Naive thymus-derived CD8-positive, alpha-beta T cell (primary cell): ENCODE measurements at regions not wholly inside any gene's neighbourhood (a gene's known extent, or its start where the extent isn't known, plus 50 kb on each side); places are given as distances from the start of the nearest gene placed in this dataset.
"Not testable (repeated sequence)": the region's sequence is repeated elsewhere in the genome, so short reads cannot be mapped to it uniquely, and the experiment has no call there.

Source experiments
- ATAC-seq, 2 donors: fragments of 150-1000 bp; cut with Tn5 transposase in 1 of 2; sonication (Bioruptor Pico), chemical (Tn5 transposase) in 1 of 2; 1 replicate in 1 of 2; 2 replicates in 1 of 2; pipeline ENCODE4 v1.10.0; 2021; ENCODE audit warnings: mild to moderate bottlenecking in 2 of 2, moderate library complexity in 2 of 2
- POLR2A ChIA-PET: fragments of 350-600 bp; sonication (Branson Sonifier 250); formaldehyde crosslinking; loops from one replicate; lab custom pipeline; 2021; ENCODE audit warnings: antibody characterized with exemption; lab: Charles Lee
- DNase-seq, 10 donors: peaks; one replicate each; pipeline versions ENCODE4 v3.0.0 to v3.0.0-alpha.2; 2020 to 2022
- H3K27ac Mint-ChIP-seq, 10 donors: one replicate each; pipeline ENCODE4 v1.8.0; 2020 to 2022; ENCODE audit warnings: mild to moderate bottlenecking in 10 of 10, mixed read lengths in 10 of 10, moderate library complexity in 4 of 10, inconsistent platforms in 1 of 10
- H3K27me3 Mint-ChIP-seq, 5 donors: one replicate each; pipeline ENCODE4 v1.8.0; 2021 to 2022; ENCODE audit warnings: mixed read lengths in 5 of 5
- H3K36me3 Mint-ChIP-seq, 3 donors: one replicate each; pipeline ENCODE4 v1.8.0; 2020 to 2022; ENCODE audit warnings: mixed read lengths in 3 of 3, mild to moderate bottlenecking in 2 of 3, inconsistent platforms in 1 of 3
- H3K4me1 Mint-ChIP-seq, 4 donors: one replicate each; pipeline ENCODE4 v1.8.0; 2021 to 2022; ENCODE audit warnings: mixed read lengths in 4 of 4
- H3K4me3 Mint-ChIP-seq, 10 donors: one replicate each; pipeline ENCODE4 v1.8.0; 2020 to 2022; ENCODE audit warnings: mild to moderate bottlenecking in 10 of 10, mixed read lengths in 10 of 10, moderate library complexity in 6 of 10, inconsistent platforms in 1 of 10
- H3K9me3 Mint-ChIP-seq, 9 donors: one replicate each; pipeline ENCODE4 v1.8.0; 2020 to 2022; ENCODE audit warnings: mixed read lengths in 9 of 9, mild to moderate bottlenecking in 3 of 9, inconsistent platforms in 1 of 9, moderate library complexity in 1 of 9

GRCh38 chr6:26276841-26277648 is 88.0 kb upstream of the BTN3A2 start:
- POLR2A ChIA-PET = interaction anchor here (0.6 to 7.9 kb wide), 8 partner anchors 7 to 1990 kb away, joined by 3 to 271 read pairs (median 40); partner anchors contain the start of gene ZSCAN26
- ATAC-seq (no peak), DNase-seq (no peak)
- Mint-ChIP-seq H3K4me3 (no peak overlapping the region), H3K4me1 (peaks cover under 1 to 8% (median 3%) of the 10 kb centered on the region in 4 donors), H3K27ac (peak overlapping the region in 1 of 10 donors; percentile 11), H3K27me3 (no peaks in the 10 kb centered on the region), H3K36me3 (peaks cover 0 to 10% (median 7%) of the 10 kb centered on the region in 3 donors), H3K9me3 (no peaks in the 10 kb centered on the region)

GRCh38 chr6:26278536-26278935 is 86.5 kb upstream of the BTN3A2 start:
- no peak for ATAC-seq
- H3K4me1 Mint-ChIP-seq = peaks cover 10 to 20% (median 14%) of the 10 kb centered on the region in 4 donors

DNA sequence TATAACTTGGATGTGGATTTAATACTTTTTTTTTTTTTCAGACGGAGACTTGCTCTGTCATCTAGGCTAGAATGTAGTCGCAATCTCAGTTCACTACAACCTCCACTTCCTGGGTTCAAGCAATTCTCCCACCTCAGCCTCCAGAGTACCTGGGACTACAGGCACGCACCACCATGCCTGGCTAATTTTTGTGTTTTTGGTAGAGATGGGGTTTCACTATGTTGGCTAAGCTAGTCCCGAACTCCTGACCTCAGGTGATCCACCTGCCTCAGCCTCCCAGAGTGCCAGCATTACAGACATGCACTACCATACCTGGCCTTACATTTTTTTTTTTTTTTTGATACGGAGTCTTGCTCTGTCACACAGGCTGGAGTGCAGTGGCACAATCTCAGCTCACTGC is 85.6 kb upstream of the BTN3A2 start:
- POLR2A ChIA-PET = interaction anchor here (1.5 kb wide), 1 partner anchor 63 kb away, joined by 4 read pairs; a partner anchor contains a TSS
- peaks cover 0 to 12% (median 10%) of the 10 kb centered on the region in 3 donors for H3K36me3 Mint-ChIP-seq
- ATAC-seq, H3K27ac Mint-ChIP-seq, DNase-seq, H3K27me3 Mint-ChIP-seq, H3K4me3 Mint-ChIP-seq, H3K9me3 Mint-ChIP-seq: not testable (repeated sequence)
- H3K4me1 Mint-ChIP-seq = peaks cover 10 to 26% (median 18%) of the 10 kb centered on the region in 4 donors

More at GRCh38 chr6:26278536-26278935, 86.5 kb upstream of the BTN3A2 start:
- Mint-ChIP-seq H3K27me3 (no peaks in the 10 kb centered on the region), H3K4me3 (no peak overlapping the region), H3K36me3 (peaks cover 0 to 12% (median 10%) of the 10 kb centered on the region in 3 donors), H3K27ac (no peak overlapping the region), H3K9me3 (no peaks in the 10 kb centered on the region)
- POLR2A ChIA-PET = interaction anchor here (1.2 to 1.5 kb wide), 2 partner anchors 38 to 62 kb away, joined by 4 read pairs; a partner anchor contains a TSS
- no peak for DNase-seq

DNA sequence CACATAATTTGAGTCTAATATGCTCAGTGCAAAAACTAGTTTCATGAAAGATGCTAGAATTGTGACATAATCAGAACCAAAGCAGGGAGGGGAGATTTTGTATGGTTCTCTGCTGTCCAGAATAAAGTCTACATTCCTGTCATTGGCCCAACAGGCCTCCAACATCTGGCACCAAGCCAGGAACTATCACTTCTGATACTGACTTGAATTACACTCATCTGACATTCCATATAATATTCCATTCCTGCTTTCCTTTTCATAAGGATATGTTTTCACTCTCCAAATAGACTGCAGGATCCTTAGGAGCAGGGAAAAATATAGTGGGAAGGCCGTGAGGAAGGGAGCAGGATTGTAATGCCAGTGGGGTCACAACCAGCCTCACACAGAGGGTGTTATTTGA is 84.6 kb upstream of the BTN3A2 start:
- H3K27ac Mint-ChIP-seq = peak overlapping the region in 1 of 10 donors; percentile 40
- POLR2A ChIA-PET = interaction anchor here (0.8 to 1.4 kb wide), 4 partner anchors 29 to 98 kb away, joined by 3 to 4 read pairs (median 3); a partner anchor contains a TSS

GRCh38 chr6:26284537-26285142 is 80.4 kb upstream of the BTN3A2 start:
- Mint-ChIP-seq H3K4me1 (peaks cover 19 to 36% (median 29%) of the 10 kb centered on the region in 4 donors), H3K9me3 (peaks cover 0 to 6% (median 3%) of the 10 kb centered on the region in 9 donors), H3K27ac (peak overlapping the region; percentile 95 to 100 (median 98)), H3K4me3 (peak overlapping the region; percentile 84 to 96 (median 91)), H3K36me3 (peaks cover 0 to 18% (median 13%) of the 10 kb centered on the region in 3 donors), H3K27me3 (peaks cover 0 to 7% (median 0%) of the 10 kb centered on the region in 5 donors)
- POLR2A ChIA-PET = interaction anchor here (0.8 to 4.8 kb wide), 49 partner anchors 11 to 1582 kb away, joined by 3 to 271 read pairs (median 7); partner anchors contain the start of gene HMGN4
- ATAC-seq = peak; percentile 22 to 29
- DNase-seq = peak in 9 of 10 donors; percentile 33 to 79 (median 67)

More for the DNA sequence above, 84.6 kb upstream of the BTN3A2 start:
- ATAC-seq = no peak
- Mint-ChIP-seq H3K4me1 (peaks cover 13 to 31% (median 23%) of the 10 kb centered on the region in 4 donors), H3K36me3 (peaks cover 0 to 15% (median 10%) of the 10 kb centered on the region in 3 donors), H3K9me3 (no peaks in the 10 kb centered on the region), H3K4me3 (peak overlapping the region in 1 of 10 donors; percentile 17), H3K27me3 (peaks cover 0 to 2% (median 0%) of the 10 kb centered on the region in 5 donors)
- no peak for DNase-seq

DNA sequence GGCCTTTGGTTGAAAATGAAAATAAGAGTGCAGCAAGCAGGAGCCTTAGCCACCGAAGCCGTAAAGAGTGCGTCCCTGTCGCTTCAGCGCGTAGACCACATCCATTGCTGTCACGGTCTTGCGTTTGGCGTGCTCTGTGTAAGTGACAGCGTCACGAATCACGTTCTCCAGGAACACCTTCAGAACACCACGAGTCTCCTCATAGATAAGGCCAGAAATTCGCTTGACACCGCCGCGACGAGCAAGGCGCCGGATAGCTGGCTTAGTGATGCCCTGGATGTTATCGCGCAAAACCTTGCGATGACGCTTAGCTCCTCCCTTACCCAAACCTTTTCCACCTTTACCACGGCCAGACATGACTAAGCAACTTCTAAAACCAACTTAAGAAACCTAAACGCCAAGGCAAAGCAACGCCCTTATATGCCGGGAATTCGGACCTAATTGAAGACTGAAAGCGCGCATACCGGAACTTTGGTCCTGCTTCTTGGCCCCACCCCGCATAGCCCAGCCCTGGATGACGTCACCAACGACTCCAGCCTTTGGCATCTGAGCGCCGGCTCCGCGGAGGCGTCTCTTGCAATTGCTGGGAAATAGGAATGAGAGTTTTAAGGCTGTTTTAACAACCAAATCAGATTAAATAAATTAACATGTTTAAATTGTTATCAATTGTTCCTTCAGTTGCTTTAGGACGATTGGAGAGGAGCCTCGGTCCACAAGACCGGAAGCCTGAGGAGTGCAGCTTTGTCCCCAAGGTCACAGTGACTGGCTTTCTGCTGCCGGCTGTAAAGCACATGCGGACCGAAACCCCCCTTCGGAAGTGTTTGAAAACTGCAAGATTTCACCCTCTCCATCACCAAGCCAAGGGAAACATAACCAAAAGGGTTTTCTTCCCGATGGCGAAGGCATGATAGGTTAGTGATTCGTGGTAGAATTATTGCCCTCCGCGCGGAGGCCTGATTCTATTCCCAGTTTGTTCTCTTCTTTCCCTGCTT is 79.6 kb upstream of the BTN3A2 start:
- peak overlapping the region; percentile 84 to 96 (median 91) for H3K4me3 Mint-ChIP-seq
- peaks cover 19 to 36% (median 29%) of the 10 kb centered on the region in 4 donors for H3K4me1 Mint-ChIP-seq
- ATAC-seq (peak; percentile 77 to 87), DNase-seq (peak; percentile 80 to 99 (median 93))
- peak overlapping the region; percentile 95 to 100 (median 98) for H3K27ac Mint-ChIP-seq
- peaks cover 0 to 7% (median 0%) of the 10 kb centered on the region in 5 donors for H3K27me3 Mint-ChIP-seq
- H3K36me3 Mint-ChIP-seq = peaks cover 0 to 18% (median 13%) of the 10 kb centered on the region in 3 donors
- POLR2A ChIA-PET = interaction anchor here (0.6 to 4.8 kb wide), 53 partner anchors 12 to 1581 kb away, joined by 3 to 271 read pairs (median 6); partner anchors contain the start of gene HMGN4
- H3K9me3 Mint-ChIP-seq = peaks cover 0 to 6% (median 3%) of the 10 kb centered on the region in 9 donors

DNA sequence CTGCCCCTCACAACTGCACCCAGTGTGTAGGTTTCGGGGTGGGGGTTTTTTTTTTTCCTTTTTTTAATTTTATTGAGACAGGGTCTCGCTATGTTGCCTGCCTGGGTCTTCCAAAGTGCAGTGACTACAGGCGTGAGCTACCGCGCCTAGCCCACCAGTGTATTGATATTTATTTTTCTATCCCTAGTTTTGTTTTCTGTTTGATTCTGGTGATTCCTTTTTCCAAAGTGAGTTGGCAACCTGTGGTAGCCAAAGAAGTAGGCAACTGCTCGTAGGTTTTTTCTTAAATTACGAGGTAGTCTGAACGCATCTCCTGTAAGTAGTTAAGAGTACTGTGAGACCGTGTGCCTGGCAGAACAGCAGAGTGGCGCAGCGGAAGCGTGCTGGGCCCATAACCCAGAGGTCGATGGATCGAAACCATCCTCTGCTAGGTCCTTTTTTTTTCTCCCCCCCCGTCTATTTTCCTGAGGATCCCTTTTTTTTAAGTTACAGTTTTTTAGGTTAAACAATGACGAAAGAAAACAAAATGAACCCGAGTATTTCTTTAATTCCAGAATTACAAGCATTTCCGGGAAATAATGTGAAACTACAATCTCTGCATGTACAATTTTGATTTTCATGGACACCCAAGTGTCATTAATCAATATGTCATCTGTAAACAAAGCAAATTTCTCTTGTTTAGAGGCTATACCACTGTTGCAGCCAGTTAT is 78.7 kb upstream of the BTN3A2 start:
- peaks cover 0 to 6% (median 3%) of the 10 kb centered on the region in 9 donors for H3K9me3 Mint-ChIP-seq
- peaks cover 0 to 13% (median 6%) of the 10 kb centered on the region in 3 donors for H3K36me3 Mint-ChIP-seq
- H3K4me3 Mint-ChIP-seq = peak overlapping the region; percentile 84 to 96 (median 91)
- ATAC-seq = peak; percentile 5 to 11
- peaks cover 0 to 7% (median 0%) of the 10 kb centered on the region in 5 donors for H3K27me3 Mint-ChIP-seq
- peak overlapping the region; percentile 95 to 100 (median 98) for H3K27ac Mint-ChIP-seq
- DNase-seq = peak; percentile 56 to 91 (median 82)
- peaks cover 16 to 33% (median 29%) of the 10 kb centered on the region in 4 donors for H3K4me1 Mint-ChIP-seq
- POLR2A ChIA-PET = interaction anchor here (0.8 to 4.8 kb wide), 26 partner anchors 13 to 1580 kb away, joined by 3 to 271 read pairs (median 11); partner anchors contain the start of gene HMGN4

- H3K27ac Mint-ChIP-seq = peak overlapping the region in 1 of 10 donors; percentile 24
- ATAC-seq (no peak), DNase-seq (no peak)
- POLR2A ChIA-PET = interaction anchor here (1.0 to 1.6 kb wide), 3 partner anchors 11 to 131 kb away, joined by 3 to 4 read pairs (median 4); a partner anchor contains a TSS
- peaks cover 0 to 6% (median 3%) of the 10 kb centered on the region in 9 donors for H3K9me3 Mint-ChIP-seq
- H3K4me1 Mint-ChIP-seq = peaks cover 11 to 21% (median 19%) of the 10 kb centered on the region in 4 donors
- H3K27me3 Mint-ChIP-seq = peaks cover 0 to 7% (median 0%) of the 10 kb centered on the region in 5 donors
- no peak overlapping the region for H3K4me3 Mint-ChIP-seq
- H3K36me3 Mint-ChIP-seq = peaks cover 0 to 6% (median 4%) of the 10 kb centered on the region in 3 donors
These were observed 76.8 kb upstream of the BTN3A2 start for GRCh38 chr6:26288155-26288554.

- peaks cover 0 to 6% (median 3%) of the 10 kb centered on the region in 9 donors for H3K9me3 Mint-ChIP-seq
- no peak overlapping the region for H3K27ac Mint-ChIP-seq
- DNase-seq (no peak), ATAC-seq (no peak)
- H3K4me3 Mint-ChIP-seq = no peak overlapping the region
- POLR2A ChIA-PET = no interaction called here
- H3K36me3 Mint-ChIP-seq = peaks cover 0 to 4% (median 3%) of the 10 kb centered on the region in 3 donors
- H3K27me3 Mint-ChIP-seq = peaks cover 0 to 4% (median 0%) of the 10 kb centered on the region in 5 donors
- H3K4me1 Mint-ChIP-seq = peaks cover 4 to 13% (median 8%) of the 10 kb centered on the region in 4 donors
These were observed 74.1 kb upstream of the BTN3A2 start for GRCh38 chr6:26290941-26291340.

GRCh38 chr6:26292709-26293108 is 72.3 kb upstream of the BTN3A2 start:
- no peaks in the 10 kb centered on the region for H3K27me3 Mint-ChIP-seq
- ATAC-seq (no peak), DNase-seq (no peak)
- H3K9me3 Mint-ChIP-seq = peaks cover 0 to 2% (median 0%) of the 10 kb centered on the region in 9 donors
- POLR2A ChIA-PET = interaction anchor here (0.6 to 1.1 kb wide), 2 partner anchors 56 to 239 kb away, joined by 3 read pairs; no protein-coding TSS in a partner anchor
- peaks cover 0 to 6% (median 3%) of the 10 kb centered on the region in 4 donors for H3K4me1 Mint-ChIP-seq
- no peak overlapping the region for H3K4me3 Mint-ChIP-seq
- H3K36me3 Mint-ChIP-seq = no peaks in the 10 kb centered on the region
- H3K27ac Mint-ChIP-seq = no peak overlapping the region
